IPS-15b (cell line): ENCODE measurements at regions not wholly inside any gene's neighbourhood (a gene's known extent, or its start where the extent isn't known, plus 50 kb on each side); places are given as distances from the start of the nearest gene placed in this dataset.

Source experiments
- H3K27me3 ChIP-seq: one replicate; pipeline ENCODE4 v1.6.1; 2013; ENCODE audit warnings: low read length; ENCODE audit not compliant: control insufficient read depth, insufficient read depth
- H3K36me3 ChIP-seq: one replicate; pipeline ENCODE4 v1.6.1; 2013; ENCODE audit warnings: low read length; ENCODE audit not compliant: control insufficient read depth, insufficient read depth
- H3K4me1 ChIP-seq: one replicate; pipeline ENCODE4 v1.6.1; 2013; ENCODE audit warnings: mild to moderate bottlenecking, low read length; ENCODE audit not compliant: control insufficient read depth, insufficient read depth
- H3K4me3 ChIP-seq: one replicate; pipeline ENCODE4 v1.5.1; 2013; ENCODE audit warnings: low read depth, low read length
- H3K9ac ChIP-seq: one replicate; pipeline ENCODE4 v1.6.1; 2013; ENCODE audit warnings: low read depth, mild to moderate bottlenecking, low read length
- H3K9me3 ChIP-seq: one replicate; pipeline ENCODE4 v1.6.1; 2013; ENCODE audit warnings: mild to moderate bottlenecking, low read length; ENCODE audit not compliant: control insufficient read depth, insufficient read depth

- no peaks in the 10 kb centered on the region for H3K36me3 ChIP-seq
- no peak overlapping the region for H3K9ac ChIP-seq
- H3K4me1 ChIP-seq, result no peaks in the 10 kb centered on the region
- no peaks in the 10 kb centered on the region for H3K27me3 ChIP-seq
- no peaks in the 10 kb centered on the region for H3K9me3 ChIP-seq
- no peak overlapping the region for H3K4me3 ChIP-seq
Measured at GRCh38 chr4:137181293-137181899, 350.9 kb downstream of the PCDH18 start.

- Histone ChIP-seq H3K4me3 (no peak overlapping the region), H3K36me3 (no peaks in the 10 kb centered on the region), H3K4me1 (no peaks in the 10 kb centered on the region), H3K27me3 (no peaks in the 10 kb centered on the region), H3K9me3 (no peaks in the 10 kb centered on the region), H3K9ac (no peak overlapping the region)
Measured at GRCh38 chr4:137180349-137180748, 351.9 kb downstream of the PCDH18 start.

GRCh38 chr4:137156807-137157206 is 375.5 kb downstream of the PCDH18 start:
- no peaks in the 10 kb centered on the region for H3K4me1 ChIP-seq
- no peaks in the 10 kb centered on the region for H3K36me3 ChIP-seq
- H3K9ac ChIP-seq, result no peak overlapping the region
- no peaks in the 10 kb centered on the region for H3K9me3 ChIP-seq
- no peaks in the 10 kb centered on the region for H3K27me3 ChIP-seq
- H3K4me3 ChIP-seq, result no peak overlapping the region

GRCh38 chr4:137156054-137156453 is 376.2 kb downstream of the PCDH18 start:
- H3K9ac ChIP-seq, result no peak overlapping the region
- H3K27me3 ChIP-seq, result no peaks in the 10 kb centered on the region
- no peaks in the 10 kb centered on the region for H3K9me3 ChIP-seq
- no peaks in the 10 kb centered on the region for H3K4me1 ChIP-seq
- no peaks in the 10 kb centered on the region for H3K36me3 ChIP-seq
- H3K4me3 ChIP-seq, result no peak overlapping the region

GRCh38 chr4:137131201-137131600 is 401.1 kb downstream of the PCDH18 start:
- Histone ChIP-seq H3K9me3 (no peaks in the 10 kb centered on the region), H3K27me3 (no peaks in the 10 kb centered on the region), H3K36me3 (no peaks in the 10 kb centered on the region), H3K4me3 (no peak overlapping the region), H3K4me1 (no peaks in the 10 kb centered on the region), H3K9ac (no peak overlapping the region)

GRCh38 chr4:137129845-137130244 is 402.4 kb downstream of the PCDH18 start:
- Histone ChIP-seq H3K4me3 (no peak overlapping the region), H3K4me1 (no peaks in the 10 kb centered on the region), H3K9me3 (no peaks in the 10 kb centered on the region), H3K27me3 (no peaks in the 10 kb centered on the region), H3K36me3 (no peaks in the 10 kb centered on the region), H3K9ac (no peak overlapping the region)

GRCh38 chr4:137129441-137129840 is 402.9 kb downstream of the PCDH18 start:
- Histone ChIP-seq H3K9me3 (no peaks in the 10 kb centered on the region), H3K4me3 (no peak overlapping the region), H3K36me3 (no peaks in the 10 kb centered on the region), H3K27me3 (no peaks in the 10 kb centered on the region), H3K9ac (no peak overlapping the region), H3K4me1 (no peaks in the 10 kb centered on the region)

- Histone ChIP-seq H3K4me1 (no peaks in the 10 kb centered on the region), H3K4me3 (no peak overlapping the region), H3K9me3 (no peaks in the 10 kb centered on the region), H3K27me3 (no peaks in the 10 kb centered on the region), H3K9ac (no peak overlapping the region), H3K36me3 (no peaks in the 10 kb centered on the region)
Measured at GRCh38 chr4:137125011-137125410, 407.3 kb downstream of the PCDH18 start.

GRCh38 chr4:137124278-137124932 is 407.9 kb downstream of the PCDH18 start:
- Histone ChIP-seq H3K4me1 (no peaks in the 10 kb centered on the region), H3K9me3 (no peaks in the 10 kb centered on the region), H3K27me3 (no peaks in the 10 kb centered on the region), H3K9ac (no peak overlapping the region), H3K4me3 (no peak overlapping the region), H3K36me3 (no peaks in the 10 kb centered on the region)

- Histone ChIP-seq H3K9me3 (no peaks in the 10 kb centered on the region), H3K4me3 (no peak overlapping the region), H3K27me3 (no peaks in the 10 kb centered on the region), H3K9ac (no peak overlapping the region), H3K36me3 (no peaks in the 10 kb centered on the region), H3K4me1 (no peaks in the 10 kb centered on the region)
Measured at GRCh38 chr4:137122876-137123275, 409.4 kb downstream of the PCDH18 start.

GRCh38 chr4:137116144-137116543 is 416.1 kb downstream of the PCDH18 start:
- H3K4me1 ChIP-seq, result no peaks in the 10 kb centered on the region
- no peaks in the 10 kb centered on the region for H3K27me3 ChIP-seq
- H3K9me3 ChIP-seq, result no peaks in the 10 kb centered on the region
- H3K4me3 ChIP-seq, result no peak overlapping the region
- H3K9ac ChIP-seq, result no peak overlapping the region
- H3K36me3 ChIP-seq, result no peaks in the 10 kb centered on the region

- Histone ChIP-seq H3K36me3 (no peaks in the 10 kb centered on the region), H3K4me3 (no peak overlapping the region), H3K9me3 (no peaks in the 10 kb centered on the region), H3K27me3 (no peaks in the 10 kb centered on the region), H3K9ac (no peak overlapping the region), H3K4me1 (no peaks in the 10 kb centered on the region)
Measured at GRCh38 chr4:137106733-137107132, 425.6 kb downstream of the PCDH18 start.
